ENCODE measurements at regions not wholly inside any gene's neighbourhood (a gene's known extent, or its start where the extent isn't known, plus 50 kb on each side); places are given as distances from the start of the nearest gene placed in this dataset.
"Not testable (repeated sequence)": the region's sequence is repeated elsewhere in the genome, so short reads cannot be mapped to it uniquely, and the experiment has no call there.

GRCh38 chr12:131251336-131252101, 297.8 kb downstream of the ADGRD1 start:
- DNase-seq, result no peak

- DNase-seq, result no peak
Observed at GRCh38 chr12:131253376-131254026, 299.8 kb downstream of the ADGRD1 start.

- DNase-seq, result no peak
Observed at GRCh38 chr12:131254374-131254773, 300.7 kb downstream of the ADGRD1 start.

GRCh38 chr12:131258398-131258797, 304.7 kb downstream of the ADGRD1 start:
- no peak for DNase-seq

GRCh38 chr12:131260251-131260905, 306.7 kb downstream of the ADGRD1 start:
- no peak for DNase-seq

- no peak for DNase-seq
Observed at GRCh38 chr12:131260954-131261353, 307.2 kb downstream of the ADGRD1 start.

GRCh38 chr12:131261906-131262305, 308.2 kb downstream of the ADGRD1 start:
- no peak for DNase-seq

- DNase-seq, result no peak
Observed at GRCh38 chr12:131263626-131264025, 309.9 kb downstream of the ADGRD1 start.

GRCh38 chr12:131264635-131265034, 310.9 kb downstream of the ADGRD1 start:
- DNase-seq, result no peak

GRCh38 chr12:131266591-131267467, 313.1 kb downstream of the ADGRD1 start:
- DNase-seq, result no peak

- no peak for DNase-seq
Observed at GRCh38 chr12:131267576-131267975, 313.9 kb downstream of the ADGRD1 start.

GRCh38 chr12:131268123-131268522, 314.4 kb downstream of the ADGRD1 start:
- DNase-seq, result not testable (repeated sequence)

- not testable (repeated sequence) for DNase-seq
Observed at GRCh38 chr12:131268571-131268970, 314.9 kb downstream of the ADGRD1 start.

- DNase-seq, result no peak
Observed at GRCh38 chr12:131269551-131269950, 315.8 kb downstream of the ADGRD1 start.

GRCh38 chr12:131269977-131270376, 316.3 kb downstream of the ADGRD1 start:
- not testable (repeated sequence) for DNase-seq

GRCh38 chr12:131271724-131272123, 318.0 kb downstream of the ADGRD1 start:
- no peak for DNase-seq

GRCh38 chr12:131272283-131272814, 318.6 kb downstream of the ADGRD1 start:
- not testable (repeated sequence) for DNase-seq

- no peak for DNase-seq
Observed at GRCh38 chr12:131273291-131273845, 319.7 kb downstream of the ADGRD1 start.

- DNase-seq, result no peak
Observed at GRCh38 chr12:131274061-131274460, 320.4 kb downstream of the ADGRD1 start.

GRCh38 chr12:131274906-131275305, 321.2 kb downstream of the ADGRD1 start:
- DNase-seq, result no peak

- DNase-seq, result no peak
Observed at GRCh38 chr12:131275824-131276223, 322.1 kb downstream of the ADGRD1 start.

- DNase-seq, result no peak
Observed at GRCh38 chr12:131276501-131277185, 322.9 kb downstream of the ADGRD1 start.
